GM12878 (cell line): ENCODE measurements at regions not wholly inside any gene's neighbourhood (a gene's known extent, or its start where the extent isn't known, plus 50 kb on each side); places are given as distances from the start of the nearest gene placed in this dataset.

ENCODE experiments used
- POLR2A ChIP-seq: IDR thresholded peaks from 2 replicates; pipeline ENCODE4 v1.6.1; 2011; ENCODE audit warnings: low read depth, mild to moderate bottlenecking, low read length
- ZZZ3 ChIP-seq: IDR thresholded peaks from 2 replicates; pipeline ENCODE4 v1.6.1; 2011; ENCODE audit warnings: low read depth; ENCODE audit not compliant: control insufficient read depth, insufficient read length

GRCh38 chr4:33067221-33067620 lies 2347.1 kb downstream of the PCDH7 start:
- TF ChIP-seq POLR2A (no peak), ZZZ3 (no peak)
